Muscle of arm (tissue), 1 donor: ENCODE measurements at regions not wholly inside any gene's neighbourhood (a gene's known extent, or its start where the extent isn't known, plus 50 kb on each side); places are given as distances from the start of the nearest gene placed in this dataset.

Experiments
- DNase-seq: peaks from one replicate; pipeline ENCODE4 v3.0.0-alpha.2; 2013

GRCh38 chr5:91283899-91284298, 99.2 kb downstream of the ARRDC3 start:
- no peak for DNase-seq

GRCh38 chr5:91283326-91283725, 99.8 kb downstream of the ARRDC3 start:
- DNase-seq: no peak

GRCh38 chr5:91282210-91282609, 100.9 kb downstream of the ARRDC3 start:
- DNase-seq: no peak

- DNase-seq: no peak
Measured at GRCh38 chr5:91281401-91281800, 101.7 kb downstream of the ARRDC3 start.

GRCh38 chr5:91280362-91281269, 102.5 kb downstream of the ARRDC3 start:
- peak; percentile 99 for DNase-seq

- DNase-seq: no peak
Measured at GRCh38 chr5:91277840-91278239, 105.3 kb downstream of the ARRDC3 start.

GRCh38 chr5:91277093-91277626, 106.0 kb downstream of the ARRDC3 start:
- DNase-seq: no peak

- no peak for DNase-seq
Measured at GRCh38 chr5:91272858-91273257, 110.3 kb downstream of the ARRDC3 start.

- DNase-seq: no peak
Measured at GRCh38 chr5:91271999-91272398, 111.1 kb downstream of the ARRDC3 start.

- no peak for DNase-seq
Measured at GRCh38 chr5:91269198-91269597, 113.9 kb downstream of the ARRDC3 start.

- DNase-seq: no peak
Measured at GRCh38 chr5:91266184-91266705, 116.9 kb downstream of the ARRDC3 start.

GRCh38 chr5:91264311-91265051, 118.6 kb downstream of the ARRDC3 start:
- no peak for DNase-seq

- no peak for DNase-seq
Measured at GRCh38 chr5:91263898-91264297, 119.2 kb downstream of the ARRDC3 start.

GRCh38 chr5:91257301-91257700, 125.8 kb downstream of the ARRDC3 start:
- DNase-seq: no peak

- DNase-seq: no peak
Measured at GRCh38 chr5:91256142-91256524, 127.0 kb downstream of the ARRDC3 start.

GRCh38 chr5:91255396-91256141, 127.5 kb downstream of the ARRDC3 start:
- DNase-seq: no peak

- no peak for DNase-seq
Measured at GRCh38 chr5:91252916-91253315, 130.2 kb downstream of the ARRDC3 start.

- no peak for DNase-seq
Measured at GRCh38 chr5:91245871-91246270, 137.2 kb downstream of the ARRDC3 start.

- no peak for DNase-seq
Measured at GRCh38 chr5:91245074-91245452, 138.1 kb downstream of the ARRDC3 start.

GRCh38 chr5:91244380-91245073, 138.6 kb downstream of the ARRDC3 start:
- DNase-seq: no peak

- DNase-seq: no peak
Measured at GRCh38 chr5:91243852-91244251, 139.3 kb downstream of the ARRDC3 start.
